Activated naive CD4-positive, alpha-beta T cell (primary cell): ENCODE measurements at regions not wholly inside any gene's neighbourhood (a gene's known extent, or its start where the extent isn't known, plus 50 kb on each side); places are given as distances from the start of the nearest gene placed in this dataset.

Experiments
- DNase-seq, 4 experiments: peaks; one replicate each; lab custom pipeline; 2025; lab: John Stamatoyannopoulos, UW

DNA sequence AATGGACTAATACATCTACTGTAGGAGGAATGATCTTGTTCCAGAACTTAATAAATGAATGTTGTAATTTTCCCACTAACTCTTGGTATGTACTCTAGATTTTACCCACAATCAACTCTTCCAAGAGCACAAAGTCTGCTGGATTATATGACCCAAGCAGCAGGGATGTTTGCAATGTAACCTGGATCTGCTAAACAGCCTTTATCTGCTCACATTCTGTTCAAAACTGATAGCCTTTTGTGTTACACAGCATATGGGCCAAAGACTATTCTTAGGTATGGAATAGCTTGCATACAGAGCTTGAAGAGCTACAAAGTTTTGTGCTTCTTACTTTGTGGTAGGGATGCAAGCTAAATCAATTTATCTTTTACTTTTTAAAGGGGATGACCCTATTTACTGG lies 213.7 kb upstream of the DCN start:
- no peak for DNase-seq

DNA sequence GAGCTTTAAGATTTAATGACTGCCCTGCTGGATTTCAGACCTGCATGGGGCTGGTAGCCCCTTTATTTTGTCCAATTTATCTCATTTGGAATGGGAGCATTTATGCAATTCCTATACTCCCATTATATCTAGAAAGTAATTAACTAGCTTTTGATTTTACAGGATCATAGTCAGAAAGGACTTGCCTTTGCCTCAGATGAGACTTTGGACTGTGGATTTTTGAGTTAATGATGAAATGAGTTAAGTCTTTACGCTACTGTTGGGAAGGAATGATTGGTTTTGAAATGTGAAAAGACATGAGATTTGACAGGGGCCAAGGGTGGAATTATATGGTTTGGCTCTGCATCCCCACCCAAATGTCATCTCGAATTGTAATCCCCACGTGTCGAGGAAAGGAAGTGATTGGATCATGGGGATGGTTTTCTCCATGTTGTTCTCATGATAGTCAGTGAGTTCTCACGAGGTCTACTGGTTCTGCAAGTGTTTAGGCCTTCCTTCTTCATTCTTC lies 213.1 kb upstream of the DCN start:
- no peak for DNase-seq

DNA sequence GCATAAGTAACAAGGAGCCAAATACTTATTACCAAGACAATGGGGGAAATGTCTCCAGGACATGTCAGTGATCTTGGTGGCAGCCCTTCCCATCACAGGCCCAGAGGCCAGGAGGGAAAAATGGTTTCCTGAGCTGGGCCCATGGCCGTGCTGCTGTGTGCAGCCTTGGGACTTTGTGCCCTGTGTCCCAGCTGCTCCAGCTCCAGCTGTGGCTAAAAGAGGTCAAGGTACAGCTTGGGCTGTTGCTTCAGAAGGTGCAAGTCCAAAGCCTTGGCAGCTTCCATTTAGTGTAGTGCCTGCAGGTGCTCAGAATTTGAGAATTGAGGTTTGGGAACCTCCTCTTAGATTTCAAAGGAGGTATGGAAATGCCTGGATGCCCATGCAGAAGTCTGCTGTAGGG lies 212.3 kb upstream of the DCN start:
- no peak for DNase-seq

DNA sequence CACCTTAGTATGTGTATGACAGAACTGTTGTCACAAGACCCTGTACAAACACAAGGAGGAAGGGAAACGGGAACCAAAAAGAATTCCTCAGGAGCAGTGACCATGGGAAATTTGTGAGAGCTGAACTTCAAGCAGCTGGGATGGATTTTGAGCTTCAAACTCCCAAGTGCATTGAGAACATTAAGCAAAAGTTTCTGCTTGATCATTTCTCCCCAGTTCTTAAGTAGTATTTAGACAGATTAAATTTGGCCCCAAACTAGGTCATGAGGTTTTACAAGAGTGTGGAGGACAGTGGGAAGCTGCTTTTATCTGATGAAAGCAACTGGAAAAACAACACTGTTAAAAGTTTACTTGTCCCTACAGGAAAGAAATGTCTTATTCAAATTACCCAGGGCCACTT lies 206.0 kb upstream of the DCN start:
- no peak for DNase-seq

DNA sequence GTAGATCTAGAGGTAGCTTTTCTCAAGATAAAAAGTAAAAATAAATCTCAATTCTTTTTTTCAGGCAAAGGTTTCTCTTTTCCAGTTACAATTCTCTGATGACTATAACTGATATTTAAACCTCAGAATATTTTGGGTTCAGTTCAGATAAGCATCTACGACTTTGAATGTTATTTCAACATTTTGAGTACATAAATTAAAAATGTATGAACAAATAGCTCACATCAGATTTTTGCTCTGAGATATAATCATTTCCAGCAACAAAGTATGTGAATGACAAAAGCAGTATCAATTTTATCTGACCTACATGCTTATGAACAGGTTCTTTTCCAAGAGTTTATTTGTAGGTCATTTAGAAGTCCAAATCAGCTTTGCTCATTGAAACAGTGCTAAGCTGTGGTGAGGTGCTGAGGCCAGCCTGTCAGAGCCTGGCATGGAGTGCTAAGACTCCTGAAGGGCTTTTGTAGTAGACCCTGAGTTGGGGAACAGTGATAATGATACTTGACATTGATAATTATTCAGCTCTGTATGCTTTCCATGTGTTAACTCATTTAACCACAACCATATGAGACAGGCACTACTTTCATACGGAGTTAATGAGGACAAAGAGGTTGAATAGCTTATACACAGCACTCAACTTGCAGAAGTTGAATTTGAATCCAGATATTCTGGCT lies 205.0 kb upstream of the DCN start:
- no peak for DNase-seq

DNA sequence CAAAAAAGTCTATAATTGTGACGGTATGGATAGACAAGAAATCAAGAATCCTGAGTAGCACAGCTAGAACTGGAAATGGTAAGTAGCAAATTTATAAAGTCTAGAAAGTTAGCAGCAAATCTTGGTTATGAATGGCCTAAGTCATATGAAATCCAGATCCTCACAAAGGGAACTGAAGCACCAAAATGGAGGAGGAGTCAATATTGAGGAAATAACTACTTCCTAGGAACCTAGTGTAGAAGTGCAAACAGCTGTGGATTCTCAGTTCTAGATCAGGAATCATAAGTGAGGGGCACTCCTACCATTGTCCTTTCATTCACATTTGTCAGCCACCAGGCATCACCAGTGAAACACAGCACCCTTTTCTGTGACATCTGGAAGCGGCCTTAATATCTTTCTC lies 202.2 kb upstream of the DCN start:
- no peak for DNase-seq

DNA sequence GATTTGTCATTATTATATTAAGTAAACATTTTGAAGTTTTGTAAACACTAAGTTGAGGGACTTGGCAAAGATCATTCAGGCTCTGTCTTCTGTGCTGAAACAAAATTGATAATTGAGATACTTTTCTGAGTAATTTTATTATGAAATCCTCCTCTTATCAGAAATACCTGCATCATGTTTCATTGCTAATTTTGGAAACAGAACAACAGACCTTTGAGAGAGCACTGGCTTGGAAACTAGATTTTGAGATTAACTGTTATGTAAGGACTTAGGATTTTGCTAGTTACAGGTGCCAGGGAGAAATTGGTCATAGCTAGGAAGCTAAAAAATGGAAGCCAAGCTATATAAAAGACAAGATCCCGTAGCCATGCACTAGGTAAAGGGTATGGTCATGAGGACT lies 201.7 kb upstream of the DCN start:
- DNase-seq: no peak

DNA sequence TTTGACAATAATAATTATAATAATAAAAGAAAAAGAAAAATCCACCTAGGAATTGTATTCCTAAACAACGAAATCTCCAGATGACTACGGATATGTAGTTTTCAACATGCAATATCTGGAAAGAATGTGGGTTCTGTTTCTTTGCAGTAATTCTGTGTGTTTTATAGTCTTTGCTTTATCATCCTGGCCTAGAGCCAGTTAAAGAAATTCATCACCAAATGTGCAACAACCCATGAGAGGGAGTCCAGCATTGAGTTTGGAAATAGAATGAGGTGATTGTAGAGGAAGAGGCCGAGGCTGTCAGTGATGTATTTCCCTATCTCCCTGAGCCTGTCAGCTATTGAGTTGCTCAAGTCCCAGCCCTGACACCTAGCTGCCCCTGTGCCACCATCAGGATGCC lies 200.5 kb upstream of the DCN start:
- DNase-seq: no peak

DNA sequence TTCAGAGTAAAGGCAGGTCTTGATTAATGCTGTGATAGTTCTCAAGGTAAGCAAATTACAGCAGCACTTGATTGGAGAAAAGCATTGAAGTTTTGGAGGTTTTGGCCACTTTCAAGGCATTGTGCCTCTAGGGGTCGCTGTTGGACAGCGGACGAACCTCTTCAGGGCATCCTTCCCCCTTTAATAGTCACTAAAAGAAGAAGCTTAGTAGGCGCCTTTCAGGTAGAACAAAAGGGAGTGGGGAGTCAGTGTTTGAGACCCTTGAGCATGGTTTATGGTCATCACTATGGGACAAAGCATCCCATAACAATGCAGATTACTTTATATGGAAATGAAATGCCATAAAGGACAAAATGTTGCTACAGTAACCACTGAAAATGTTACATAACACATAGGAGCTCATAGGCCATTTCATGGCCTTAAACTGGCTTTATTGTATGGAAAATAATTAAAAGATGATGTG lies 199.5 kb upstream of the DCN start:
- DNase-seq: peak; percentile 70 to 84 (median 82)

DNA sequence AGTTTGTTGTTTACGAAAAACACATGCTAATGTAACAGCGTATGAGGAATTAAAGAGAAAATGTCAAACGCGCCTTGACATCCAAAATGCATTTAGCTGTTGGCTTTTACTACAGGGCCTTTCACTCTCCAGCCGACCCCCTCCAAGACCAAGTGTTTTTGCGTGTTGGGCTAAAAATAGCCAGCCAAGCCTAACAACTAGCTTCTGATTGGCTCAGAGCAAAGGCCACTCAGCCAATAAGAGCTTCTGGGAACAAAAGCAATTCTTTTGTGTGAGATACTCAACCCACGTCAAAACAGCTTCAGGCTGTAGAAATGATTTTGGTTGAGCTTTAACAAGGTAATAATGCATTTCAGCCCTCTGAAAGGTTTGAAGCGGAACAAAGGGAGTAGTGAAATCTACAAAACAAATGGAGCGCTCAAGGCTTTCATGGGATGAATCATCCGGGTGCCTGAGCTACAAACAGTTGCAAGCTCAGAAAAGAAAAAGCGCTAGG lies 198.7 kb upstream of the DCN start:
- no peak for DNase-seq

DNA sequence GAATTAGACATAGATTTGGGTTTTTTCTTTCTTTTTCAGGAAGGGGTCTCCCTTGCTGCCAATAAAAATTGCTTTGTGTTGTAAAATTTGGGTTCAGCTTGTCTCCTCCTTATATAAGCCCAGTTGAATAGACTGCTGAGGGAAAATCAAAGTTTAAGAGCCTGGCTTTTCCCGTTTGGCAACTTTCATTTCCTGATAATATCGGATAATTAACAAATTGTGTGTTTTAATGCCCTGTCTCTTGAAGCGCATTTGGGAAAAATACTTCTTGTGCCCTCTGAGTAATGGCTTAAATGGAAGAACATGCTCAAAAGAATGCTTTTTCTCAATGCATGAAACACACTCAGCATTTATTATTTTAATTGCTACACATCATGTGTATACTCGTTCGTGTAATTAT lies 198.0 kb upstream of the DCN start:
- no peak for DNase-seq

DNA sequence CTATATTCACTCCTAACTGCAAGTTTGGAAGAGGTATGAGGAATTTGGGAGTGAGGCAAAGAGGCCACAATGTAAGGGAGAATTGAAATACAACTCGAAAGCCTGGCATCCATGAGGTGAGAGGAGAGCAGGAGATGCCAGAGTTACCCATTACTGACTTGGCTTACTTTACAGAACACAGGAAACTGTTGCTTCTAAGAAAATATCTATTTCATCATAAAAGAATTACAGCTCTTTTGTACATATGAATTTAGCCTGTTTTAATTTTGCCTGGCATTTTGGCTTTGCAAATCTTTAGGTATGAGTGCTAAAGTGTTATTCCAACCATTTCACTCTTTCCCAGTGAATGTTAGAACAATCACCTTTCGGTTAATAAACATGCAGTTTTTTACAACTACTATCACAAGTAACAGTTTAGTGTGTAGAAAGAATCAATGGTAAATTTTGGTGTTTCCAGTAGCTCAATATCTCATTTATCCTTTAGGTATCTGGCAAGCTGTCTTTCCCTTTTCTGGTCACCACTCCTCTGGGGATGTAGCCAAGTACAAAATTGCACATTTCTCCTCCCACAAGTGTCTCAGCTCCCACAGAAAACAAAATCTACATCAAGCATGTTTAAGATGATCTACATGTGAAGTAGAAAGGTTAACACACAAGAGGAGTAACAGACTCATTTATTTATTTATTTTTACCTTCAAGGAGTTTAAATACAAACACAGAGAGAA lies 196.6 kb upstream of the DCN start:
- DNase-seq: no peak

DNA sequence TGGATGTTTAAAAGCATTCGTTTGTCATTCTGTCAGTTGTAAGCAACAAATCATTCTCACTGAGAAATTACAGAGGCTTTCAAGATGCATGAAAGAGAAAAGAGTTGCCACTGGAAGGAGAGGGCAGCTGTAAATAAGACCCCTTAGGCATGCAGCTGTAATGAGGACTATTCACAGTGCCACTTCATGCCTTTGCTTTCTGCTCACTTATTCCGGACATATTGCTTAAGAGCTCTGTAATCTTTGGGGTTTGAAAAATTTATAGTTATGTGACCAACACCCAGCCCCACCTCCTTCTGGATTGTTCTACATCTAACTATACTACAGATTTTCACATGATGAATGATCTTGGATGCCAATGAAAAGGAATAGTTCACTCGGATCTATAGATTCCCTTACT lies 194.8 kb upstream of the DCN start:
- no peak for DNase-seq

DNA sequence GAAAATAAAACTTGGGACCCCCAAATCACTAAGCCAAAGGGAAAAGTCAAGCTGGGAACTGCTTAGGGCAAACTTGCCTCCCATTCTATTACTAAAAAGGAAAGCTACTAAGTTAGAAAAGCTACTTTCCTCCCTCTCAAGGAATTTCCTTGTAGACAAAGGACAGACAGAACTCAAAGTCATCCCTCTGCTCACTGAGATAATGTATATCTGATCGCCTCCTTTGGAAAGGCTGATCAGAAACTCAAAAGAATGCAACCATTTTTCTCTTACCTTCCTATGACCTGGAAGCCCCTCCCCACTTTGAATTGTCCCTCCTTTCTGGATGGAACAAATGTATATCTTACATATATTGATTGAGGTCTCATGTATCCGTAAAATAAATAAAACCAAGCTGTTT lies 190.5 kb upstream of the DCN start:
- DNase-seq: no peak

DNA sequence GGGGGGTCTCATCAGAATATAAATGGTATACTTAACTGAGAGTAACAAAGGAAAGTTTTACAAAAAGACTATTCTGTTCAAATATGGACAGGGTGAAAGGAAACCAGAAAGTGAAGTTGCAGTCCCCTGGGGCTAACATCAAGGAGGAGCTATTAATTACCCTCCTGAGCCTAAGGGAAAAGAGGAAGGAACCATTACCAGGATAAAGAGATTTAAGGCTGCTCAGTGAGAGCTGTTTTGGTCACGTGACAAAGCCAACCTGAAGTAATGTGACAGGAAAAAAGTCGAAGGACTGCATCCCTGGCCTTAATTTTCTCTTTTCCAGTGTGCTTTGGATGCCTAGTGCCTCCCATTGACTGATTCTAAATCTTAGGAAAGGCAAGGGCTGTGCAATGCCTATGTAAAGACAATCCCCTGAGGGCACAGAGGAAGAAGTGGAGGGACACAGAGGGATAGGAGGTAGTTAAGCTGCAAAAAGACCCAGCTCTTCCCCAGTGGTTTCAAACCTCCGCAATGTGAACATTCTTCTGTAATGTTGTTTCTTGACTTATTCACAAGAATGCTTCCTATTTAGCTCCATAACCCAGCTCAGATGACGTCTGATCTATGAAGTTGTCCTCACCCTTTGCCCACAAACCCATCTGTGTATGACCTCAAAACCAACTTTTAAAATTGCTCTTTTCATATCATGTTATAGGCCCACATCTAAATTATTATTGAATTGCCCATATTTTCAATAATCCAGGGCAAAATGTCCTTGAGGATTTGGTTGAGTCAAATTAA lies 187.7 kb upstream of the DCN start:
- DNase-seq: no peak

DNA sequence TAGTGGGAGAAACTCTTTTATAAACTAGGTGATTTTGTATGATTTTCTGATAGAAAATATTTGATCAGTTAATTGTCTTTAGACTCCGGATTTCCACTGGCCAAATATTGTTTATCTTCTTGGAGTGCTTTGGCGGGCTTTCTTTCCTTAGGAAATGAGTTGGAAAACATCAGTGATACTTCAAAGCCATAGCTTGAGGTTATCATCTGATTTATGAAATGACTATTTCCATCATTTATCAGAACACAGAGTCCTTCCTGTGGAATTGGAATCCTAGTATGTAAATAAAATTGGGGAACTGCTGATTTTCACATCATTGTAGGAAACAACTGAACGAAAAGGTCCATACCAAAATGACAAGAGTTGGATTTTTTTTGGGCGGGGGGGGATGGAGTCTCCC lies 186.0 kb upstream of the DCN start:
- no peak for DNase-seq

DNA sequence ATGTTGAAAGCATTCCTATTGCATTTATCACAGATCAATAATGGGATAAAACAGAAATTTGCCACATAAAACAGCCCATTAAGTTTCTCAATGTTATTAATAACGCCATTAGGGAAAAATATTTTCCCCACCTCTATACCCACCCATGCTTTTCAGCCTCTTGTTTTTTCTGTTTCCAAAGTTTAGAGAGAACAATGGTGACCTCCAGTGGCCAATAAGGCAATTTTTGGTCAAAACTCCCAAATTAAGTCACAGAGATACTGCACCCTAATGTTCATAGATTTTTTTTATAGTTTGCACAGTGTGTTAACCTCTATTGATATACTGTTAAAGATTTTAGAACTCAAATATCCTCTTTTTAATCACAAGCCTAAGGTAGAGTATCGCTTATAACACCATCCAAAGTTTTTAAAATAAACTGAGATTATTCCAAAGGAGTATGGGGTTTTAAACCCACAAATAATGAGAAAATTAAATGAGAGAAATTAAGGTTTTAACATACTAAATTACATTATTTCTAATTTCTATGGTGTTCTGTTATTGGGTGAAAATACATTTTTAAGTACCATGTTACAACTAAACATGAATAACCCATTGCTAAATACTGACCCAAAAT lies 184.7 kb upstream of the DCN start:
- DNase-seq: no peak

DNA sequence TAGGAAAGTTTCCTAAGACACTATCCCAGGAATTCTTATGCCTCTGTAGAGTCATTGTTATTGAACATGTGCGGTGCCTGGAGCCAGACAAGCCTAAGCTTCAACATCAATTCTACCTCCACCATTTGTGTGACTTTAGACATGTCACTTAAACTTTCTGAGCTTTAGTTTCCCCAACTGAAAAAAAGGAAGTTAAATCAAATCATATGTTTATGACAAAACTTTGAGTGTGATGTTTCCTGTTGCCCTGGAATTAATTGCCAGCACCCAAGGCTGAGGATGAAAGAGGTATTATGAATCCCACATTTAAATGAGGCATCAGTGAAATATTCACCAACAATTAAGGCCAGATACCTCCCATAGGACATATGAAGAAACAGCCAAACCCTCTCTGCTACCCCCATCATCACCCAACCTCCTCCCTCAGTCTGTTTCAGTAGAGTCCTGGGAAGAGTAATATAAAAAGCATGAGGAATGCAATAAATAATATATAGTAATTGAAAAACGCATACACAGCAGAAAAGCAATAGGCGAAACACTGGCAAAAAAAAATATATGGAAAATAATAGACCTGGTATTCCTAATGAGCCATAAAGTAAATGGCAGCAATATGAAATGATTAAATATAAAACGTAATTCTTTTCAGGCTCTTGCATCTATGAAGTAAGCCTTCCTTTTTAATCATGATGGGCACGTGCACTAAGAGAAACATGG lies 182.0 kb upstream of the DCN start:
- no peak for DNase-seq

DNA sequence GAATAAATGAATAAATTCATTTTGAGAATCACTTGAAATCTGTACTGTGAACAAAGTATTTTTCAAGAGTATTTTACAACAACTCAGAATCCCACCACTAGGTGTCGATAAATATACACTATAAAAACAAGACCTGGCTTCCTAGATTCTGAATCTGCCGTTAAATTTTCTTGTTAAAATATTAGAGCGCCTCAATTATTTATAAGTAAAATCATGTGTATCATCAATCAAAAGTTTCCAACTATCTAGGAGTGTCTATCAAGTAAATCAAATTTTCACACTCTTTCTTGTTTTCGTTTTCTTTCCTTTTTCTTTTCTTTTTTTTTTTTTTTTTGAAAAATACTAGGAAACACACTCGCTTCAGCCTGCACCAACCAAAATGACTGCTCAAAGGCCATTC lies 179.2 kb upstream of the DCN start:
- DNase-seq: no peak

DNA sequence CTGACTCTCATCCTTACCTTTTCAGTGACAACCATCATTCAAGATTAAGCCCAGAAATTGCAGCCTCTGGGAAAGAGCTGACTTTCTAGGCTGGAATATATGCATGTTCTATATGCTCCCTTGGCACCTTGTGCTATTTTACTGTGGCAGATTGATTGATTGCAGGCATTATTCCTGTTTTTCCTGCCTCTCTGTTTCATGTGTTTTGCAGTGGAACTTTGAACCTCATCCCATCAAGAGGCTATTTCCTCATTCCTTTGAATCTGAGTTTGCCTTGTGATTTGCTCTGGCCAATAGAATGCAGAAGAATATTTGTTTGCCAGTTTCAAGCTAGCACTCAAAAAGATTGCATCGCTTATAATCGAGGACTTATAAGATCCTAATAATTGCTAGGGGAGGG lies 174.8 kb upstream of the DCN start:
- DNase-seq: no peak

DNA sequence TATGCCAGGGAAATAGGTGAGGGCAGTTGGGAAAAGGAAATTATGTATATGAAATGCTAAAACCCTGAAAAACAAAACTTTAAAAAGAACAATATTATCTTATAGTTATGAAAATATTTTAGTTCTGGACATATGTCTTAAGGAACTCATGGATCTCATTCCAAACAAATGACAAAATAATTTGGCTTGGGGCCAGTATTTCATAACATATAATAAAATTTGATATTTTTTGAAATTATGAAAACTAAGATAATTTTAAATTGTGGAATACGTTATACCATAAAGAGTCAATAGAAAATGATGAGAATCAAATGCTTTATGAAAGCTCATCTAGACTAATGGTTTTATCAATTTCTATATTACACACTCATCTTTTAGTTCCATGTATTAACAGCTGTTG lies 173.8 kb upstream of the DCN start:
- DNase-seq: no peak
